Fibroblast of skin of right quadriceps (primary cell): ENCODE measurements at regions not wholly inside any gene's neighbourhood (a gene's known extent, or its start where the extent isn't known, plus 50 kb on each side); places are given as distances from the start of the nearest gene placed in this dataset.

Experiments used
- DNase-seq: peaks from one replicate; pipeline ENCODE4 v3.0.0-alpha.2; 2013

DNA sequence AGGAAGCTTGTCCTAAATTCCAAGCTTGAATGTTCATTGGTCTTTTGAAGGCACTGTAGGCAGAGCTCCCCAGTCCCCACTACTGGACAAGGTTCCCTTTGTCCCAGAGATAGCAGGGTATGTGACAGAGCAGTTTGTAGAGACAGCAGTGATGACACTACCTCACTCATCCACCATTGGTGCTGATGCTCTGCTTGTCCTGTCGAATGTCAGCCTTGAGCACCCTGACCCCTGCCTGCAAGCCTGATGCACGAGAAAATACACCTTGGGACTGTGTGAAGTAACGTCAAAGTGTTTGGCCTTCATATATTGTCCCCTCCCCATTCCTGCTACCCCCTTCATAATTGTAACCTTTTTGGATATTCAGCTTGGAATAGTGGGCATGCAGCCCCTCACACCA is 188.9 kb upstream of the EOLA2 start:
- DNase-seq, result no peak

GRCh38 chrX:150143721-150144440 is 205.6 kb upstream of the EOLA2 start:
- DNase-seq, result no peak

GRCh38 chrX:150146271-150146896 is 208.1 kb upstream of the EOLA2 start:
- no peak for DNase-seq

DNA sequence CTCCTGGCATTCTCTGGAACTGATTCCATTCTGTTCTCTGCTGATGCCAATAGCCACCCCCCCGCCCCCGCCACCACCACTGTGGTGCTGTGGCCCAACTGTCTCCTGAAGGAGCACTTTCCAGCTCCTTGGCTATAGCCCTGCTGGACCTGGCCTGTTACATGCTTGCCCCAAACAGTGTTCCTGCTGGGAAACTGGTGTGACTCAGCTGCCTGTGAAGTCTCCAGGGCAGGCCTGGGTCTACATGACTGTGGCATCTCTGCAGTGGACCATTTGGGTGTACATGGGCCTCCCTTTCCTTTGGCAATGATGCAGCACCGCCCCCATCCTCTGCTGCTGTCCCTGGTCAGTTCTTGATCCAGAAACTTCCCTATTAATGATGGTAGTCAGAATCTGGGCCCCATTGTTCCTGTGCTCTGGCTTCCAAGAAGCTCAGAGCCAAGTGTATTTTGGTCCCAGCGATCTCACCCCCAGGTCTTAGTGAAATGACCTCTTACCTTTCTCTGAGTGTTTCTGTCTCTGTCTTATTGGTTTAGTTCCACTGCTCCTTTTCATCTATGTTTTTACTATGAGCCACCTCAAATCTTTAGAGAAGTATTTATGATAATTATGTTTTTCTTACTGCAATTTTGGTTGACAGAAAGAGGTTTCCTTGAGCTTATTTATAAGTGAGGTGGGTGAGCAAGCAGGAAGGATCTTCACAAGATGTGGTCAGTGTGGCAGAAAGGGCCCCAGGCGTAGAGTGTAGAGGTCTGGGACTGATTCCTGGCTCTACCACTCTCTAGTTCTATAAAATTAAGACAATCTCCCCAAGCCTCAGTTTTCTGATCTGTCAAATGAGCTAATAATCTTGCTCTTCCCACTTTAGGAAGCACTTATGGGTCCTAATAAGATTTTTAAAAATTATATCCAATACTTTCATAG is 210.7 kb upstream of the EOLA2 start:
- no peak for DNase-seq

- no peak for DNase-seq
Measured at GRCh38 chrX:150150076-150150779, 211.9 kb upstream of the EOLA2 start.

GRCh38 chrX:150150780-150151125 is 212.4 kb upstream of the MAMLD1 start:
- no peak for DNase-seq

DNA sequence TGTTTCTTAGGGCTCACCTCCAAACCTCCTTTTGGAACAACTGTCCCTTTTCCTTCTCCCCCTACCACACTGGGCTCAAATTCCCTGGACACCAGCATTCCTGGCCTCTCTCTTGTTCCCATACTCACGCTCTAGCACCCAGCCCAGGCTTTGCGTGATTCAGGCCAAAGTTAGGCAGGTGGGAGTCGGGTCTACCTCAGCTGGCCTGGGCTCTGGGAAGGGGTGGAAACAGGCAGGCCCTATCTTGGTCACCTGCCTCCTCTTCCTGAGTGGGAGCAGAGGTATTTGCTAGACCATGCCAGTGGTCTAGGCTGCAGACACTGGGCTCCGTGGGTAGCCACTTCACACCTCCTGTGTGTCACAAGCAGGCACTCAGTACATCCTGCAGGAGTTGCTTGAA is 211.1 kb upstream of the MAMLD1 start:
- DNase-seq, result no peak

GRCh38 chrX:150152546-150152945 is 210.6 kb upstream of the MAMLD1 start:
- DNase-seq, result no peak

- peak; percentile 64 for DNase-seq
Measured at GRCh38 chrX:150155436-150156035, 207.6 kb upstream of the MAMLD1 start.

- no peak for DNase-seq
Measured at GRCh38 chrX:150156615-150157014, 206.5 kb upstream of the MAMLD1 start.

- no peak for DNase-seq
Measured at GRCh38 chrX:150157291-150157690, 205.8 kb upstream of the MAMLD1 start.

DNA sequence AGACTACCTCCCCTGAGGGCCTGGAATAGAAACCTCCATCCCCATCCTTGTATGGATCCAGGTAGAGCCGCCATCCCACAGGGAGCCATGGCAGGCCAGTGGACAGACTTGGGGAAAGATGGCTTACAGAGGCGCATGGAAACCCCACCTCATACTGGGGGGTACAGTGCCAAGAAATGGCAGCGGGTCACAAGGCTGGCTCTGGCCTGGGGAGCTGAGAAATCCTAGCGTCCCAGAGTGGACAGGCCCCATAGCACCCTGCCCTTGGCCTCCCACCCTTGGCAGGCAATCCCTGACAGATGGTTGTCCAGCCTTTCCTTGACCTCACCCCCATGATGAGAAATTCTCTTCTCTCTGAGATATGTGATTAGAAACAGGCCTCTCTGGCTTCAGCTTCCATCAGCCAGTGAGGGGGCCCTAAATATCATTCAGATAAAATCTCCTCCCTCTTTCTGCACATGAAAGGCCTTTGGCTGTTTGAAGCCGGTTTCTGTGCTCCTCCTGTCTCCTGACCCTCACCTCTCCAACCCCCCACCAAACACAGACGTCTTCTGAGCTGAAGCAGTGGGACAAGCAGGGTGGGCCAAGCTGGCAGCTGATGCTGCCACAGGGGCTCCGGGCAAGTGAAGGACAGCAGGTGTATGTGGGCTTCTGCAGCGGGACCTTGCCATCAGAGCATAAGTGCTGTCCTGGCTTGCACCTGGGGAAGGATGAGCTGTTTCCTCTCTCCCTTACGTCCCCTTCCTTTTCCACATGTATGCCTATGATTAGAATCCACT is 204.4 kb upstream of the MAMLD1 start:
- no peak for DNase-seq

- DNase-seq, result peak; percentile 43
Measured at GRCh38 chrX:150159537-150159936, 203.6 kb upstream of the MAMLD1 start.

GRCh38 chrX:150160656-150161055 is 202.5 kb upstream of the MAMLD1 start:
- DNase-seq, result no peak

DNA sequence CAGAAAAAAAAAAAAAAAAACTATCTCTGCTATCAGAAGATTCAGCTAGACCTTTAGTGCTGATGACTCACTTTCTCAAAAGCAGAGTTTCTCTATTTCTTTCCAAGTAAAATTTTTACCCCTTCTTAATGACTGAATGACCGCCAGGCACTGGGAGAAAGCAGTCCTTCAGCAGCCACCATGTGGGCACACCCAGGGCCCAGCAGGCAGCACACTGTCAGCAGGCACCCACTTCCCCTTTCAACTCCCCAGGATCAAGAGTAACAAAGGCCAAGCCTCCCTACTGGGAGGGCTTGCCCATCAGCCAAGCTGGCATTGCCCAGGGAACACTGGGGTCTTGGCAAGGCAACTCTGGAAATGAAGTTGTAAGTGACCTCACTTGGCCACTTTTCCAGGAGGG is 201.9 kb upstream of the MAMLD1 start:
- DNase-seq, result peak; percentile 18

- DNase-seq, result peak; percentile 18
Measured at GRCh38 chrX:150162141-150162540, 201.0 kb upstream of the MAMLD1 start.

DNA sequence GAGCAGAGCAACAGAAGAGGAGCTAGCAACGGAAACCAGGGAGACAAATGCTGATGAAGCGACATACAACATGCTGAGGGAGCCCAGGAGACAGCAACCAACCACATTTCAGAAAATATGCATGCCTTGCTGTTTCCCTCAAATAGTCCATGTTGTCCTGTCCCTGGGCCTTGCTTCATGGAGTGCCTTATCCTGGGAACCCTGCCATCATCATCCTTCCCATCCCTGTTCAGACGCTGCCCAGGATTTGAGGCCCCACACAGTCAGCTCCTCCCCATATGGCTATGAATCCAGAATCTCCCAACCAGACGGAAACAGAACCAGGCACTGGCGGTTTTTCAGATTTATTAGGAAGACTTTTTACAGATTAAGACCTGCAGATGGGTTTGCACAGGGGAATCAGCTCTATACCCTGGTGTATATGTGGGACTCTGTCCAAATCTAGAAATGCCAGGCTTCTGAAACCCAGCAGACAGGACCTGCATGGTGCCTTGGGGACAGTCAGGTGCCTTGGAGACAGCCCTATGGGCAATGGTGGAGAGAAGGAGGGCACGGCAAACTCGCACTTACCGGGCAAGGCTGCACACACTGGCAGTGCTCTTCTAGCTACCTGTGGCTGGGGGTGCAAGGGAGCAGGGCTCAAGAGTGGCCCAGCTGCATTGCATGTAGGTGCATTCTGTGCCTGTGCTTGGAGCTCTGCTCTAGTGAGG is 199.7 kb upstream of the MAMLD1 start:
- peak; percentile 38 for DNase-seq

- DNase-seq, result no peak
Measured at GRCh38 chrX:150163956-150164726, 199.0 kb upstream of the MAMLD1 start.

DNA sequence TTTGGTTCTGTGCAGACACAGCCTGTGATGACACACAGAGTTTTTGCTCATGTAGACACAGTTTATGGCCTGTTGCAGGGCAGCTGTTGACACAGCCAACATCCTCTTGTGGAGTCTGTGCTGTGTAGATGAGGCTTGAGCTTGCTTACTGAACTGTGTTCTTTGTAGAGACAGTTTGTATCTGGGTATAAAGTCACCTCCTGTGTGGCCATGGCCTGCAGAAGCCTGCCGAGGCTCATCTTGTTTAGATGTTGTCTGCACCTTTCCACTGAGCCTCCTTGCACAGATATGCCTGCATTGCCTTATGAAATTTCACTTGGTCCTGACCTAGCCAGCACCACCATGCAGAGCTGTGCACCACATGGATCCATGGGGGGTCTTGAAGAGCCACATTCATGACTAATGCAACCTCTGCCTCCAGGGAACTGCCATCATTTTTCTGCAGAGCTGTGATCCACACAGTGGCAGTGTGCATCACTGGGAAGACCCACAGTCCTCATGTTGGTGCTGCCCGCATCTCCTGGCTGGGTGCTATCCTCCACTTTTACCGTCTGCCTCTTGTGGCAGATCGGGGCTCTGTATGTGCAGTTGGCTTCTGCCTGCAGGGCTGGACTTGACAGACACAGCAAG is 198.0 kb upstream of the MAMLD1 start:
- DNase-seq, result peak; percentile 34
